GM12878 (cell line): ENCODE measurements at regions not wholly inside any gene's neighbourhood (a gene's known extent, or its start where the extent isn't known, plus 50 kb on each side); places are given as distances from the start of the nearest gene placed in this dataset.

Experiments
- BRCA1 ChIP-seq: IDR thresholded peaks from 2 replicates; pipeline ENCODE4 v1.6.1; 2011; ENCODE audit warnings: low read depth, low read length, improper control_type of control experiment
- CHD2 ChIP-seq: IDR thresholded peaks from 2 replicates; pipeline ENCODE4 v1.6.1; 2011; ENCODE audit warnings: low read depth, low read length, improper control_type of control experiment, borderline replicate concordance
- FOS ChIP-seq: IDR thresholded peaks from 3 replicates; pipeline ENCODE4 v1.6.1; 2011; ENCODE audit warnings: borderline replicate concordance; ENCODE audit not compliant: insufficient read length; ENCODE audit errors: extremely low read depth
- NR2C2 ChIP-seq: IDR thresholded peaks from 2 replicates; pipeline ENCODE4 v1.6.1; 2011; ENCODE audit warnings: borderline replicate concordance, low read depth; ENCODE audit not compliant: control insufficient read depth, insufficient read length
- POLR2A ChIP-seq: IDR thresholded peaks from 2 replicates; pipeline ENCODE4 v1.6.1; 2011; ENCODE audit warnings: low read depth, mild to moderate bottlenecking, low read length
- RAD21 ChIP-seq: IDR thresholded peaks from 2 replicates; pipeline ENCODE4 v1.6.1; 2011; ENCODE audit warnings: mild to moderate bottlenecking, low read depth, low read length, moderate library complexity; ENCODE audit not compliant: insufficient read depth
- SP1 ChIP-seq: IDR thresholded peaks from one replicate; pipeline ENCODE4 v1.6.1; 2011; ENCODE audit warnings: low read depth, low read length
- STAT1 ChIP-seq: fragments of 450-650 bp; conservative IDR thresholded peaks from 2 replicates; pipeline ENCODE4 v1.6.1; 2014; ENCODE audit warnings: antibody characterized with exemption, mild to moderate bottlenecking
- TAF1 ChIP-seq: IDR thresholded peaks from 2 replicates; pipeline ENCODE4 v1.6.1; 2011; ENCODE audit warnings: mild to moderate bottlenecking, low read depth, low read length, borderline replicate concordance
- YY1 ChIP-seq: IDR thresholded peaks from 2 replicates; pipeline ENCODE4 v1.6.1; 2011; ENCODE audit warnings: low read depth, mild to moderate bottlenecking, low read length
- ZZZ3 ChIP-seq: IDR thresholded peaks from 2 replicates; pipeline ENCODE4 v1.6.1; 2011; ENCODE audit warnings: low read depth; ENCODE audit not compliant: control insufficient read depth, insufficient read length
- TF ChIP-seq, protein P1 (sequence below), 3 experiments: IDR thresholded peaks in 2 of 3; conservative IDR thresholded peaks in 1 of 3; 2 replicates each; pipeline ENCODE4 v1.5.1; 2011; ENCODE audit warnings: low read depth in 3 of 3, low read length in 3 of 3, mild to moderate bottlenecking in 3 of 3, control low read depth in 2 of 3, moderate library complexity in 2 of 3, inconsistent platforms in 1 of 3, mixed read lengths in 1 of 3; ENCODE audit not compliant: control insufficient read depth in 2 of 3, insufficient read depth in 1 of 3; ENCODE audit errors: extremely low read depth in 1 of 3
- TF ChIP-seq, protein P2 (sequence below): IDR thresholded peaks from 2 replicates; pipeline ENCODE4 v1.6.1; 2012; ENCODE audit warnings: mild to moderate bottlenecking, low read depth, low read length
- TF ChIP-seq, protein P3 (sequence below): fragments of 450-650 bp; IDR thresholded peaks from 2 replicates; pipeline ENCODE4 v1.6.1; 2016; ENCODE audit warnings: mild to moderate bottlenecking, moderate library complexity, borderline replicate concordance

DNA sequence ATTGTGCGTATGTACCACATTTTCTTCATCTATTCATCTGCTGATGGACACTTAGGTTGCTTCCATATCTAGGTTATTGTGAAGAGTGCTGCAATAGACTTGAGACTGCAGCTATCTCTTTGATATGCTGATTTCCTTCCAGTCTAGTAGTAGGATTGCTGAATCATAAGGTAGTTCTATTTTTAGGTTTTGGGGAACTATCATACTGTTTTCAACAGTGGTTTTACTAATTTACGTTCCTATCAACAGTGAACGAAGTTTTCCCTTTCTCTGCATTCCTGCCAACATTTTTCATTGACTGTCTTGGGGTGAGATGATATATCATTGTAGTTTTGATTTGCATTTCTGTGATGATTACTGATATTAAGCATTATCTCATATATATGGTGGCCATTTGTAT is 482.2 kb downstream of the SLC16A7 start:
- TF ChIP-seq SP1 (no peak), STAT1 (no peak), RAD21 (no peak), TAF1 (no peak), YY1 (no peak), POLR2A (no peak), ZZZ3 (no peak), NR2C2 (no peak), BRCA1 (no peak), CHD2 (no peak), FOS (no peak)
- TF ChIP-seq, protein P1, sequence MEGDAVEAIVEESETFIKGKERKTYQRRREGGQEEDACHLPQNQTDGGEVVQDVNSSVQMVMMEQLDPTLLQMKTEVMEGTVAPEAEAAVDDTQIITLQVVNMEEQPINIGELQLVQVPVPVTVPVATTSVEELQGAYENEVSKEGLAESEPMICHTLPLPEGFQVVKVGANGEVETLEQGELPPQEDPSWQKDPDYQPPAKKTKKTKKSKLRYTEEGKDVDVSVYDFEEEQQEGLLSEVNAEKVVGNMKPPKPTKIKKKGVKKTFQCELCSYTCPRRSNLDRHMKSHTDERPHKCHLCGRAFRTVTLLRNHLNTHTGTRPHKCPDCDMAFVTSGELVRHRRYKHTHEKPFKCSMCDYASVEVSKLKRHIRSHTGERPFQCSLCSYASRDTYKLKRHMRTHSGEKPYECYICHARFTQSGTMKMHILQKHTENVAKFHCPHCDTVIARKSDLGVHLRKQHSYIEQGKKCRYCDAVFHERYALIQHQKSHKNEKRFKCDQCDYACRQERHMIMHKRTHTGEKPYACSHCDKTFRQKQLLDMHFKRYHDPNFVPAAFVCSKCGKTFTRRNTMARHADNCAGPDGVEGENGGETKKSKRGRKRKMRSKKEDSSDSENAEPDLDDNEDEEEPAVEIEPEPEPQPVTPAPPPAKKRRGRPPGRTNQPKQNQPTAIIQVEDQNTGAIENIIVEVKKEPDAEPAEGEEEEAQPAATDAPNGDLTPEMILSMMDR (IDR thresholded peaks at IDR 0.05 in 2 of 3, conservative IDR thresholded peaks at IDR 0.05 in 1 of 3; ENCODE audit: control insufficient read depth in 2 of 3, extremely low read depth in 1 of 3, insufficient read depth in 1 of 3, low read depth in 3 of 3, low read length in 3 of 3): no peak
- TF ChIP-seq, protein P2, sequence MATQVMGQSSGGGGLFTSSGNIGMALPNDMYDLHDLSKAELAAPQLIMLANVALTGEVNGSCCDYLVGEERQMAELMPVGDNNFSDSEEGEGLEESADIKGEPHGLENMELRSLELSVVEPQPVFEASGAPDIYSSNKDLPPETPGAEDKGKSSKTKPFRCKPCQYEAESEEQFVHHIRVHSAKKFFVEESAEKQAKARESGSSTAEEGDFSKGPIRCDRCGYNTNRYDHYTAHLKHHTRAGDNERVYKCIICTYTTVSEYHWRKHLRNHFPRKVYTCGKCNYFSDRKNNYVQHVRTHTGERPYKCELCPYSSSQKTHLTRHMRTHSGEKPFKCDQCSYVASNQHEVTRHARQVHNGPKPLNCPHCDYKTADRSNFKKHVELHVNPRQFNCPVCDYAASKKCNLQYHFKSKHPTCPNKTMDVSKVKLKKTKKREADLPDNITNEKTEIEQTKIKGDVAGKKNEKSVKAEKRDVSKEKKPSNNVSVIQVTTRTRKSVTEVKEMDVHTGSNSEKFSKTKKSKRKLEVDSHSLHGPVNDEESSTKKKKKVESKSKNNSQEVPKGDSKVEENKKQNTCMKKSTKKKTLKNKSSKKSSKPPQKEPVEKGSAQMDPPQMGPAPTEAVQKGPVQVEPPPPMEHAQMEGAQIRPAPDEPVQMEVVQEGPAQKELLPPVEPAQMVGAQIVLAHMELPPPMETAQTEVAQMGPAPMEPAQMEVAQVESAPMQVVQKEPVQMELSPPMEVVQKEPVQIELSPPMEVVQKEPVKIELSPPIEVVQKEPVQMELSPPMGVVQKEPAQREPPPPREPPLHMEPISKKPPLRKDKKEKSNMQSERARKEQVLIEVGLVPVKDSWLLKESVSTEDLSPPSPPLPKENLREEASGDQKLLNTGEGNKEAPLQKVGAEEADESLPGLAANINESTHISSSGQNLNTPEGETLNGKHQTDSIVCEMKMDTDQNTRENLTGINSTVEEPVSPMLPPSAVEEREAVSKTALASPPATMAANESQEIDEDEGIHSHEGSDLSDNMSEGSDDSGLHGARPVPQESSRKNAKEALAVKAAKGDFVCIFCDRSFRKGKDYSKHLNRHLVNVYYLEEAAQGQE: no peak
- TF ChIP-seq, protein P3, sequence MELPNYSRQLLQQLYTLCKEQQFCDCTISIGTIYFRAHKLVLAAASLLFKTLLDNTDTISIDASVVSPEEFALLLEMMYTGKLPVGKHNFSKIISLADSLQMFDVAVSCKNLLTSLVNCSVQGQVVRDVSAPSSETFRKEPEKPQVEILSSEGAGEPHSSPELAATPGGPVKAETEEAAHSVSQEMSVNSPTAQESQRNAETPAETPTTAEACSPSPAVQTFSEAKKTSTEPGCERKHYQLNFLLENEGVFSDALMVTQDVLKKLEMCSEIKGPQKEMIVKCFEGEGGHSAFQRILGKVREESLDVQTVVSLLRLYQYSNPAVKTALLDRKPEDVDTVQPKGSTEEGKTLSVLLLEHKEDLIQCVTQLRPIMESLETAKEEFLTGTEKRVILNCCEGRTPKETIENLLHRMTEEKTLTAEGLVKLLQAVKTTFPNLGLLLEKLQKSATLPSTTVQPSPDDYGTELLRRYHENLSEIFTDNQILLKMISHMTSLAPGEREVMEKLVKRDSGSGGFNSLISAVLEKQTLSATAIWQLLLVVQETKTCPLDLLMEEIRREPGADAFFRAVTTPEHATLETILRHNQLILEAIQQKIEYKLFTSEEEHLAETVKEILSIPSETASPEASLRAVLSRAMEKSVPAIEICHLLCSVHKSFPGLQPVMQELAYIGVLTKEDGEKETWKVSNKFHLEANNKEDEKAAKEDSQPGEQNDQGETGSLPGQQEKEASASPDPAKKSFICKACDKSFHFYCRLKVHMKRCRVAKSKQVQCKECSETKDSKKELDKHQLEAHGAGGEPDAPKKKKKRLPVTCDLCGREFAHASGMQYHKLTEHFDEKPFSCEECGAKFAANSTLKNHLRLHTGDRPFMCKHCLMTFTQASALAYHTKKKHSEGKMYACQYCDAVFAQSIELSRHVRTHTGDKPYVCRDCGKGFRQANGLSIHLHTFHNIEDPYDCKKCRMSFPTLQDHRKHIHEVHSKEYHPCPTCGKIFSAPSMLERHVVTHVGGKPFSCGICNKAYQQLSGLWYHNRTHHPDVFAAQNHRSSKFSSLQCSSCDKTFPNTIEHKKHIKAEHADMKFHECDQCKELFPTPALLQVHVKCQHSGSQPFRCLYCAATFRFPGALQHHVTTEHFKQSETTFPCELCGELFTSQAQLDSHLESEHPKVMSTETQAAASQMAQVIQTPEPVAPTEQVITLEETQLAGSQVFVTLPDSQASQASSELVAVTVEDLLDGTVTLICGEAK: no peak
